ENCODE measurements at regions not wholly inside any gene's neighbourhood (a gene's known extent, or its start where the extent isn't known, plus 50 kb on each side); places are given as distances from the start of the nearest gene placed in this dataset.

- no peak overlapping the region for H3K9ac ChIP-seq (ENCODE audit: low read length)
Observed at GRCh38 chr7:98705626-98706025, 88.5 kb downstream of the NPTX2 start.

GRCh38 chr7:98707076-98707475, 90.0 kb downstream of the NPTX2 start:
- H3K4me2 ChIP-seq (ENCODE audit: low read length), result no peak overlapping the region
- no peaks in the 10 kb centered on the region for H3K9me3 ChIP-seq (ENCODE audit: low read length)
- H3K27me3 ChIP-seq (ENCODE audit: insufficient read depth, low read depth, low read length), result no peaks in the 10 kb centered on the region
- H3K9ac ChIP-seq (ENCODE audit: low read length), result no peak overlapping the region
- no peaks in the 10 kb centered on the region for H3K9me2 ChIP-seq (ENCODE audit: insufficient read depth, low read length)
- H2AFZ ChIP-seq (ENCODE audit: low read depth, low read length), result no peak overlapping the region
- no peak overlapping the region for H3K27ac ChIP-seq (ENCODE audit: low read length)
- no peaks in the 10 kb centered on the region for H3K36me3 ChIP-seq (ENCODE audit: insufficient read depth, low read length)
- no peaks in the 10 kb centered on the region for H3K79me2 ChIP-seq (replicated peaks; ENCODE audit: insufficient read depth, low read length)
- no peaks in the 10 kb centered on the region for H4K20me1 ChIP-seq (ENCODE audit: insufficient read depth)
- no peak overlapping the region for H3K4me3 ChIP-seq (ENCODE audit: low read length)
- no peaks in the 10 kb centered on the region for H3F3A ChIP-seq (ENCODE audit: insufficient read depth, low read length, poor library complexity, severe bottlenecking)
- TF ChIP-seq EP300 (conservative IDR thresholded peaks at IDR 0.05; ENCODE audit: poor library complexity, severe bottlenecking) (no peak), EZH2 (IDR thresholded peaks at IDR 0.05; ENCODE audit: borderline replicate concordance, insufficient read depth, low read length, poor library complexity, severe bottlenecking) (no peak), REST (IDR thresholded peaks at IDR 0.05; ENCODE audit: borderline replicate concordance) (no peak), SMC3 (conservative IDR thresholded peaks at IDR 0.05; ENCODE audit: poor library complexity) (no peak), CTCF (IDR thresholded peaks at IDR 0.05; ENCODE audit: poor library complexity, severe bottlenecking) (no peak), RAD21 (conservative IDR thresholded peaks at IDR 0.05) (no peak)

More at GRCh38 chr7:98705626-98706025, 88.5 kb downstream of the NPTX2 start:
- Histone ChIP-seq H3K79me2 (replicated peaks; ENCODE audit: insufficient read depth, low read length) (no peaks in the 10 kb centered on the region), H3K27me3 (ENCODE audit: insufficient read depth, low read depth, low read length) (no peaks in the 10 kb centered on the region), H3K27ac (ENCODE audit: low read length) (no peak overlapping the region), H3K36me3 (ENCODE audit: insufficient read depth, low read length) (no peaks in the 10 kb centered on the region), H3K9me3 (ENCODE audit: low read length) (no peaks in the 10 kb centered on the region), H4K20me1 (ENCODE audit: insufficient read depth) (no peaks in the 10 kb centered on the region), H3K4me3 (ENCODE audit: low read length) (no peak overlapping the region), H3K9me2 (ENCODE audit: insufficient read depth, low read length) (no peaks in the 10 kb centered on the region), H3K4me2 (ENCODE audit: low read length) (no peak overlapping the region), H3F3A (ENCODE audit: insufficient read depth, low read length, poor library complexity, severe bottlenecking) (no peaks in the 10 kb centered on the region), H2AFZ (ENCODE audit: low read depth, low read length) (no peak overlapping the region)
- TF ChIP-seq SMC3 (conservative IDR thresholded peaks at IDR 0.05; ENCODE audit: poor library complexity) (no peak), POLR2AphosphoS5 (IDR thresholded peaks at IDR 0.05) (no peak), EP300 (conservative IDR thresholded peaks at IDR 0.05; ENCODE audit: poor library complexity, severe bottlenecking) (no peak), MXI1 (conservative IDR thresholded peaks at IDR 0.05; ENCODE audit: poor library complexity, severe bottlenecking) (no peak), EZH2 (IDR thresholded peaks at IDR 0.05; ENCODE audit: borderline replicate concordance, insufficient read depth, low read length, poor library complexity, severe bottlenecking) (no peak), TAF1 (IDR thresholded peaks at IDR 0.05; ENCODE audit: low read depth) (no peak), CTCF (IDR thresholded peaks at IDR 0.05; ENCODE audit: poor library complexity, severe bottlenecking) (no peak), REST (IDR thresholded peaks at IDR 0.05; ENCODE audit: borderline replicate concordance) (no peak), RAD21 (conservative IDR thresholded peaks at IDR 0.05) (no peak)

Measured in neural cell (in vitro differentiated cells).